GM23338 (cell line): ENCODE measurements at regions not wholly inside any gene's neighbourhood (a gene's known extent, or its start where the extent isn't known, plus 50 kb on each side); places are given as distances from the start of the nearest gene placed in this dataset.

Source experiments
- CREB1 ChIP-seq: fragments of 250-450 bp; sonication (Bioruptor Pico); IDR thresholded peaks from 2 replicates; pipeline ENCODE4 v1.5.0; 2020; ENCODE audit warnings: low read depth, mild to moderate bottlenecking, moderate library complexity
- EZH2 ChIP-seq: fragments of 200-600 bp; sonication (generic); IDR thresholded peaks from one replicate; pipeline ENCODE4 v1.8.0; 2017; ENCODE audit warnings: antibody characterized with exemption, mild to moderate bottlenecking, low read depth; ENCODE audit not compliant: unreplicated experiment
- EZH2phosphoT487 ChIP-seq: fragments of 200-600 bp; sonication (generic); IDR thresholded peaks from one replicate; pipeline ENCODE4 v1.8.1; 2018; ENCODE audit warnings: antibody characterized with exemption; ENCODE audit not compliant: unreplicated experiment
- ZNF114 ChIP-seq: fragments of 250-450 bp; sonication (Bioruptor Pico); IDR thresholded peaks from 2 replicates; pipeline ENCODE4 v1.5.0; 2020; ENCODE audit warnings: mild to moderate bottlenecking, moderate library complexity
- TF ChIP-seq, protein P1 (sequence below), 2 experiments: fragments of 200-600 bp in 1 of 2; sonication (generic) in 1 of 2; conservative IDR thresholded peaks; 2 replicates each; pipeline versions ENCODE4 v1.5.1 to v1.6.1; 2016 to 2017; ENCODE audit warnings: antibody characterized with exemption in 2 of 2, low read depth in 2 of 2, mild to moderate bottlenecking in 2 of 2, moderate library complexity in 1 of 2

DNA sequence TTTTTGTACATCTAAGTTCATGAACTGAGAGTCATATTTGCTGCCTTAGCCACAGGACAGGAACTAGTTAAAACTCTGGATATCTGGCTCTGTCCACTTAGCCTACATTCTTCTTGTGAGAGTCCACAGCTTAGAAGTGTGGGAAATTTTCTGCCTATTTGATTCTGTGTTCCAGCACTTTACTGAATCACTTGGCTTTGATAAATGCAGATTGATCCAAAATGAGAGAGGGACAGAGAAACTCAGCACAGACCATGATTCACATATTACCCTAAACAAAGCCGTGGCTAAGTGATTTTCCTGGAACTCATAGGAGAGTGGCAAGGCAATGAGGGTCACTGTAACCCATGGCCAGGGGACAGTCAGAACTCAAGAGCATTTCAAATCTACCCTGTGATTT, 87.5 kb upstream of the CADPS start:
- TF ChIP-seq ZNF114 (CRISPR knock-in tag) (no peak), CREB1 (CRISPR knock-in tag) (no peak), EZH2phosphoT487 (no peak), EZH2 (no peak)
- TF ChIP-seq, protein P1, sequence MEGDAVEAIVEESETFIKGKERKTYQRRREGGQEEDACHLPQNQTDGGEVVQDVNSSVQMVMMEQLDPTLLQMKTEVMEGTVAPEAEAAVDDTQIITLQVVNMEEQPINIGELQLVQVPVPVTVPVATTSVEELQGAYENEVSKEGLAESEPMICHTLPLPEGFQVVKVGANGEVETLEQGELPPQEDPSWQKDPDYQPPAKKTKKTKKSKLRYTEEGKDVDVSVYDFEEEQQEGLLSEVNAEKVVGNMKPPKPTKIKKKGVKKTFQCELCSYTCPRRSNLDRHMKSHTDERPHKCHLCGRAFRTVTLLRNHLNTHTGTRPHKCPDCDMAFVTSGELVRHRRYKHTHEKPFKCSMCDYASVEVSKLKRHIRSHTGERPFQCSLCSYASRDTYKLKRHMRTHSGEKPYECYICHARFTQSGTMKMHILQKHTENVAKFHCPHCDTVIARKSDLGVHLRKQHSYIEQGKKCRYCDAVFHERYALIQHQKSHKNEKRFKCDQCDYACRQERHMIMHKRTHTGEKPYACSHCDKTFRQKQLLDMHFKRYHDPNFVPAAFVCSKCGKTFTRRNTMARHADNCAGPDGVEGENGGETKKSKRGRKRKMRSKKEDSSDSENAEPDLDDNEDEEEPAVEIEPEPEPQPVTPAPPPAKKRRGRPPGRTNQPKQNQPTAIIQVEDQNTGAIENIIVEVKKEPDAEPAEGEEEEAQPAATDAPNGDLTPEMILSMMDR (conservative IDR thresholded peaks at IDR 0.05; ENCODE audit: low read depth in 2 of 2) = no peak
